ENCODE measurements at regions not wholly inside any gene's neighbourhood (a gene's known extent, or its start where the extent isn't known, plus 50 kb on each side); places are given as distances from the start of the nearest gene placed in this dataset.

DNA sequence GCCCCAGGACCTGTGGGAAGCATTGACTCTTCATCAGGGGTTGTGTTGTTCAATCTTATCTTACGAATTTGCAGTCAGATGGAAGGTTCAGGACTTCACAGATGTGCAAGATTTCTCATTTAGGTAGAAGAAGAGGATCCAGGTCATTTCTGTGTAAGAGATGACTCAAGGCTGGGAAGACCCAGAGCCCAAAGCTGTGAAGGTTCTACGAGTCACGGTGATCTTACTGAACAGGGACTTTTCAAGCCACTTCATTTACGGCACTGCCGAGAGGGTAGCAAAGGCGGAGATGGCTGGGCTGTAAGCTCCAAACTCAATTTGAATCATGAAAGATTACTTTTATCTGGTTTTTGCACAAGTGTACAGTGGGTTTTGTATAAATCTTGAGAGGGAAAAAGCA is 228.0 kb upstream of the MEX3C start:
- no peak overlapping the region for H2AK5ac ChIP-seq (ENCODE audit: low read depth, low read length)
- H3K14ac ChIP-seq (ENCODE audit: low read length): no peak overlapping the region
- H2BK15ac ChIP-seq (ENCODE audit: low read length): no peak overlapping the region
- no peak overlapping the region for H3K4ac ChIP-seq (ENCODE audit: low read length)
- no peak overlapping the region for H3K4me3 ChIP-seq (ENCODE audit: low read length in 2 of 2)
- WGBS, 2 donors (ENCODE audit: extremely low coverage in 2 of 2, insufficient read length in 2 of 2, insufficient replicate concordance in 1 of 2): no CpG with 5 or more reads among the region's 6 CpGs
- H2BK120ac ChIP-seq (ENCODE audit: low read depth, low read length): no peak overlapping the region
- no peaks in the 10 kb centered on the region for H3K27me3 ChIP-seq (ENCODE audit: control insufficient read depth in 3 of 3, insufficient read depth in 3 of 3, low read depth in 1 of 3, low read length in 3 of 3)
- no peaks in the 10 kb centered on the region for H3K4me1 ChIP-seq (ENCODE audit: control insufficient read depth in 2 of 2, insufficient read depth in 1 of 2, low read depth in 1 of 2, low read length in 2 of 2)
- no peak overlapping the region for H3K23ac ChIP-seq (ENCODE audit: low read depth, low read length, poor library complexity)
- no peaks in the 10 kb centered on the region for H3K79me1 ChIP-seq (ENCODE audit: low read depth, low read length)
- no peak overlapping the region for H4K8ac ChIP-seq (ENCODE audit: low read depth, low read length)
- no peak overlapping the region for H2BK12ac ChIP-seq (ENCODE audit: low read length)
- no peaks in the 10 kb centered on the region for H3K36me3 ChIP-seq (replicated peaks in 1 of 2; ENCODE audit: control insufficient read depth in 2 of 2, insufficient read depth in 2 of 2, low read length in 2 of 2)
- no peak overlapping the region for H2AFZ ChIP-seq (ENCODE audit: low read length)
- H3K27ac ChIP-seq (replicated peaks; ENCODE audit: low read length): no peak overlapping the region
- H3K9me3 ChIP-seq (replicated peaks in 1 of 2; ENCODE audit: control insufficient read depth in 2 of 2, insufficient read depth in 1 of 2, low read depth in 1 of 2, low read length in 2 of 2): no peaks in the 10 kb centered on the region
- no peak overlapping the region for H3K9ac ChIP-seq (ENCODE audit: low read depth, low read length, poor library complexity)
- no peak overlapping the region for H4K91ac ChIP-seq (ENCODE audit: low read depth, low read length, poor library complexity)
- H3K4me2 ChIP-seq (ENCODE audit: insufficient read depth, low read length, poor library complexity, severe bottlenecking): no peak overlapping the region
- H3K18ac ChIP-seq (ENCODE audit: low read length): no peak overlapping the region
- DNase-seq (ENCODE audit: low spot score): no peak
- no peak overlapping the region for H2BK5ac ChIP-seq (ENCODE audit: low read length)

DNA sequence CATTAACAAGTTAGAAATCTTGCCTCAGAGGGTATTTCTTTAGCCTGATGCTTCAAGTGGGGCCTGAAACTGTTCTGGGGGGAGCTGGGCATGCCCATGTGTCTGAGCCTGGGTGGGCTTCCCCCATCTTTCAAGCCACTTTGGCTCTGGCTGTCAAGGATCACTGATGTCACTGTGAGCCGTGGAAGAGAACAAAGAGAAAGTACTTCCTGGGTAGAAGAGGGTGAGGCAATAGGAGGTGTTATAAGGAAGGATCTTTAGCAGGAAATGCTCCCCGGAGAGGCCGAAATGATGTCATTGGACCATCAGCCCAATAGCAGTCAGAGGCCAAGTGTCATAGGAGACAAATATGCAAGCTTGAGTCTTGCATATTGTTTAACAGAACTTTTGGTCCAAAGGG is 228.4 kb upstream of the MEX3C start:
- H4K8ac ChIP-seq (ENCODE audit: low read depth, low read length): no peak overlapping the region
- H4K91ac ChIP-seq (ENCODE audit: low read depth, low read length, poor library complexity): no peak overlapping the region
- no peaks in the 10 kb centered on the region for H3K79me1 ChIP-seq (ENCODE audit: low read depth, low read length)
- H3K9ac ChIP-seq (ENCODE audit: low read depth, low read length, poor library complexity): no peak overlapping the region
- H3K4ac ChIP-seq (ENCODE audit: low read length): no peak overlapping the region
- no peak overlapping the region for H2BK120ac ChIP-seq (ENCODE audit: low read depth, low read length)
- no peak overlapping the region for H2BK15ac ChIP-seq (ENCODE audit: low read length)
- H2AK5ac ChIP-seq (ENCODE audit: low read depth, low read length): no peak overlapping the region
- no CpG with 5 or more reads among the region's 3 CpGs for WGBS, 2 donors (ENCODE audit: extremely low coverage in 2 of 2, insufficient read length in 2 of 2, insufficient replicate concordance in 1 of 2)
- H3K23ac ChIP-seq (ENCODE audit: low read depth, low read length, poor library complexity): no peak overlapping the region
- H3K9me3 ChIP-seq (replicated peaks in 1 of 2; ENCODE audit: control insufficient read depth in 2 of 2, insufficient read depth in 1 of 2, low read depth in 1 of 2, low read length in 2 of 2): no peaks in the 10 kb centered on the region
- H3K27ac ChIP-seq (replicated peaks; ENCODE audit: low read length): no peak overlapping the region
- no peak overlapping the region for H3K18ac ChIP-seq (ENCODE audit: low read length)
- H3K4me1 ChIP-seq (ENCODE audit: control insufficient read depth in 2 of 2, insufficient read depth in 1 of 2, low read depth in 1 of 2, low read length in 2 of 2): no peaks in the 10 kb centered on the region
- no peak for DNase-seq (ENCODE audit: low spot score)
- H3K4me2 ChIP-seq (ENCODE audit: insufficient read depth, low read length, poor library complexity, severe bottlenecking): no peak overlapping the region
- no peak overlapping the region for H3K14ac ChIP-seq (ENCODE audit: low read length)
- no peaks in the 10 kb centered on the region for H3K36me3 ChIP-seq (replicated peaks in 1 of 2; ENCODE audit: control insufficient read depth in 2 of 2, insufficient read depth in 2 of 2, low read length in 2 of 2)
- no peak overlapping the region for H3K4me3 ChIP-seq (ENCODE audit: low read length in 2 of 2)
- H3K27me3 ChIP-seq (ENCODE audit: control insufficient read depth in 3 of 3, insufficient read depth in 3 of 3, low read depth in 1 of 3, low read length in 3 of 3): no peaks in the 10 kb centered on the region
- H2BK12ac ChIP-seq (ENCODE audit: low read length): no peak overlapping the region
- H2AFZ ChIP-seq (ENCODE audit: low read length): no peak overlapping the region
- H2BK5ac ChIP-seq (ENCODE audit: low read length): no peak overlapping the region

DNA sequence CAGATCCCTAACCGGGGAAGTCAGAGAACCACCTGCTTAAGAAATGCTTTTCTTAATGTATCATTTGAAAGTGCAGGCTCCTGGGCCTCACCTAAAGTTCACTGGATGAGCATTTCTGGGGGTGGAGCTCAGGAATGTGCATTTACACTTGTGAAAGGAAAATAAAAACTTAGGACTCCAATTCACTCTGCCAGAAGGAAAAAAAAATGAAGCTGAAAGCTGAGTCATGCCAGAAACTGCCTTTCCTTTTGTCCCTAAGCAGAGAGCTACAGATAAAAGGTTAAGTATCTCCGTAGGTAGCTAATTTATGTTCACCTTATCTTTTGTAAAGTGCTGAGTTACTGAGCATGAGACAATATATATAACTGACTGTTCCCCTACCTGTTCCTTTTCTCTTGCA is 229.5 kb upstream of the MEX3C start:
- no peak overlapping the region for H4K91ac ChIP-seq (ENCODE audit: low read depth, low read length, poor library complexity)
- no peak overlapping the region for H2AK5ac ChIP-seq (ENCODE audit: low read depth, low read length)
- WGBS, 2 donors (ENCODE audit: extremely low coverage in 2 of 2, insufficient read length in 2 of 2, insufficient replicate concordance in 1 of 2): no CpG with 5 or more reads among the region's 2 CpGs
- no peak overlapping the region for H4K8ac ChIP-seq (ENCODE audit: low read depth, low read length)
- no peaks in the 10 kb centered on the region for H3K79me1 ChIP-seq (ENCODE audit: low read depth, low read length)
- no peak for DNase-seq (ENCODE audit: low spot score)
- H3K9ac ChIP-seq (ENCODE audit: low read depth, low read length, poor library complexity): no peak overlapping the region
- H2BK15ac ChIP-seq (ENCODE audit: low read length): no peak overlapping the region
- H3K27me3 ChIP-seq (ENCODE audit: control insufficient read depth in 3 of 3, insufficient read depth in 3 of 3, low read depth in 1 of 3, low read length in 3 of 3): no peaks in the 10 kb centered on the region
- H3K27ac ChIP-seq (replicated peaks; ENCODE audit: low read length): no peak overlapping the region
- H3K4me1 ChIP-seq (ENCODE audit: control insufficient read depth in 2 of 2, insufficient read depth in 1 of 2, low read depth in 1 of 2, low read length in 2 of 2): no peaks in the 10 kb centered on the region
- no peaks in the 10 kb centered on the region for H3K9me3 ChIP-seq (replicated peaks in 1 of 2; ENCODE audit: control insufficient read depth in 2 of 2, insufficient read depth in 1 of 2, low read depth in 1 of 2, low read length in 2 of 2)
- H3K18ac ChIP-seq (ENCODE audit: low read length): no peak overlapping the region
- H3K23ac ChIP-seq (ENCODE audit: low read depth, low read length, poor library complexity): no peak overlapping the region
- no peak overlapping the region for H2BK12ac ChIP-seq (ENCODE audit: low read length)
- H3K14ac ChIP-seq (ENCODE audit: low read length): no peak overlapping the region
- H3K4me3 ChIP-seq (ENCODE audit: low read length in 2 of 2): no peak overlapping the region
- H3K4me2 ChIP-seq (ENCODE audit: insufficient read depth, low read length, poor library complexity, severe bottlenecking): no peak overlapping the region
- no peaks in the 10 kb centered on the region for H3K36me3 ChIP-seq (replicated peaks in 1 of 2; ENCODE audit: control insufficient read depth in 2 of 2, insufficient read depth in 2 of 2, low read length in 2 of 2)
- H2BK5ac ChIP-seq (ENCODE audit: low read length): no peak overlapping the region
- H2AFZ ChIP-seq (ENCODE audit: low read length): no peak overlapping the region
- no peak overlapping the region for H2BK120ac ChIP-seq (ENCODE audit: low read depth, low read length)
- H3K4ac ChIP-seq (ENCODE audit: low read length): no peak overlapping the region

DNA sequence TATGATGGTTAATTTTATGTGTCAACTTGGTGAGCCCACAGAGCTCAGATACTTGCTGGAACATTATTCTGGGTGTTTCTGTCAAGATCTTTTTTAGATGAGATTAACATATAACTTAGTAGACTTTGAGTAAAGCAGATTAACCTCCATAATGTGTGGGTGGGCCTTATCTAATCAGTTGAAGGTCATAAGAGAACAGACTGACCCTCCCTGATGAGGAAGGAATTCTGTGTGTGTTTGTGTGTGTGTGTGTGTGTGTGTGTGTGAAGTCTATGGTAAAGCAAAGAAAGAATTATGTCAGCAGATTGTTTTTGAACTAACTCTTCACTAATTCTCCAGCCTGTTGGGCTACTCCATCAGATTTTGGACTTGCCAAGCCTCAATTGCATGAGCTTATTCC is 232.2 kb upstream of the MEX3C start:
- Histone ChIP-seq H2BK120ac (ENCODE audit: low read depth, low read length) (no peak overlapping the region), H2BK15ac (ENCODE audit: low read length) (no peak overlapping the region)

More for the DNA sequence above, 232.2 kb upstream of the MEX3C start:
- Histone ChIP-seq H2AK5ac (ENCODE audit: low read depth, low read length) (no peak overlapping the region), H3K4me3 (ENCODE audit: low read length in 2 of 2) (no peak overlapping the region), H3K27ac (replicated peaks; ENCODE audit: low read length) (no peak overlapping the region), H2AFZ (ENCODE audit: low read length) (no peak overlapping the region), H3K27me3 (ENCODE audit: control insufficient read depth in 3 of 3, insufficient read depth in 3 of 3, low read depth in 1 of 3, low read length in 3 of 3) (no peaks in the 10 kb centered on the region), H2BK12ac (ENCODE audit: low read length) (no peak overlapping the region), H2BK5ac (ENCODE audit: low read length) (no peak overlapping the region), H3K23ac (ENCODE audit: low read depth, low read length, poor library complexity) (no peak overlapping the region), H3K9me3 (replicated peaks in 1 of 2; ENCODE audit: control insufficient read depth in 2 of 2, insufficient read depth in 1 of 2, low read depth in 1 of 2, low read length in 2 of 2) (no peaks in the 10 kb centered on the region), H3K36me3 (replicated peaks in 1 of 2; ENCODE audit: control insufficient read depth in 2 of 2, insufficient read depth in 2 of 2, low read length in 2 of 2) (no peaks in the 10 kb centered on the region), H3K14ac (ENCODE audit: low read length) (no peak overlapping the region), H4K8ac (ENCODE audit: low read depth, low read length) (no peak overlapping the region), H4K91ac (ENCODE audit: low read depth, low read length, poor library complexity) (no peak overlapping the region), H3K4me2 (ENCODE audit: insufficient read depth, low read length, poor library complexity, severe bottlenecking) (no peak overlapping the region), H3K4me1 (ENCODE audit: control insufficient read depth in 2 of 2, insufficient read depth in 1 of 2, low read depth in 1 of 2, low read length in 2 of 2) (no peaks in the 10 kb centered on the region), H3K18ac (ENCODE audit: low read length) (no peak overlapping the region), H3K79me1 (ENCODE audit: low read depth, low read length) (no peaks in the 10 kb centered on the region), H3K9ac (ENCODE audit: low read depth, low read length, poor library complexity) (no peak overlapping the region), H3K4ac (ENCODE audit: low read length) (no peak overlapping the region)
- DNase-seq (ENCODE audit: low spot score): no peak
